ENCODE measurements at regions not wholly inside any gene's neighbourhood (a gene's known extent, or its start where the extent isn't known, plus 50 kb on each side); places are given as distances from the start of the nearest gene placed in this dataset.

- intact Hi-C loops (cut with micrococcal nuclease): no loop called here
These were observed 120.1 kb downstream of the RPS12 start for GRCh38 chr6:132934496-132934895.

GRCh38 chr6:132936646-132937045 lies 122.3 kb downstream of the RPS12 start:
- intact Hi-C loops (cut with micrococcal nuclease): no loop called here

- intact Hi-C loops (cut with micrococcal nuclease): no loop called here
These were observed 123.1 kb downstream of the RPS12 start for GRCh38 chr6:132937466-132937906.

- intact Hi-C loops (cut with micrococcal nuclease): no loop called here
These were observed 134.5 kb downstream of the RPS12 start for GRCh38 chr6:132948889-132949288.

- intact Hi-C loops (cut with micrococcal nuclease): no loop called here
These were observed 136.2 kb downstream of the RPS12 start for GRCh38 chr6:132950566-132950965.

GRCh38 chr6:132952031-132952867 lies 137.9 kb downstream of the RPS12 start:
- intact Hi-C loops (cut with micrococcal nuclease): no loop called here

GRCh38 chr6:132952986-132953385 lies 138.6 kb downstream of the RPS12 start:
- intact Hi-C loops (cut with micrococcal nuclease): no loop called here

GRCh38 chr6:132954222-132954621 lies 139.9 kb downstream of the RPS12 start:
- intact Hi-C loops (cut with micrococcal nuclease): no loop called here

GRCh38 chr6:132954936-132955335 lies 140.6 kb downstream of the RPS12 start:
- intact Hi-C loops (cut with micrococcal nuclease): no loop called here

GRCh38 chr6:132959639-132960326 lies 145.4 kb downstream of the RPS12 start:
- intact Hi-C loops (cut with micrococcal nuclease): loop anchor here (5.0 to 10.0 kb wide), 3 partner anchors 132 to 425 kb away; partner anchors contain the start of gene TAAR9

- intact Hi-C loops (cut with micrococcal nuclease): loop anchor here (5.0 to 10.0 kb wide), 3 partner anchors 133 to 426 kb away; partner anchors contain the start of gene TAAR9
These were observed 146.4 kb downstream of the RPS12 start for GRCh38 chr6:132960720-132961119.

- intact Hi-C loops (cut with micrococcal nuclease): loop anchor here (5.0 to 10.0 kb wide), 3 partner anchors 134 to 426 kb away; partner anchors contain the start of gene TAAR9
These were observed 146.8 kb downstream of the RPS12 start for GRCh38 chr6:132961122-132961521.

- intact Hi-C loops (cut with micrococcal nuclease): loop anchor here (5.0 to 10.0 kb wide), 3 partner anchors 134 to 427 kb away; partner anchors contain the start of gene TAAR9
These were observed 147.2 kb downstream of the RPS12 start for GRCh38 chr6:132961610-132962009.

GRCh38 chr6:132962936-132963868 lies 148.8 kb downstream of the RPS12 start:
- intact Hi-C loops (cut with micrococcal nuclease): loop anchor here (1.0 to 10.0 kb wide), 5 partner anchors 136 to 590 kb away; partner anchors contain the start of gene TAAR9

- intact Hi-C loops (cut with micrococcal nuclease): loop anchor here (5.0 to 10.0 kb wide), 3 partner anchors 137 to 429 kb away; partner anchors contain the start of gene TAAR9
These were observed 149.9 kb downstream of the RPS12 start for GRCh38 chr6:132964101-132964867.

GRCh38 chr6:132964868-132965382 lies 150.6 kb downstream of the RPS12 start:
- intact Hi-C loops (cut with micrococcal nuclease): loop anchor here (5.0 to 10.0 kb wide), 3 partner anchors 138 to 430 kb away; partner anchors contain the start of gene TAAR9

- intact Hi-C loops (cut with micrococcal nuclease): loop anchor here (10.0 kb wide), 1 partner anchor 433 kb away; the partner anchor contains the start of gene TAAR9
These were observed 153.5 kb downstream of the RPS12 start for GRCh38 chr6:132967871-132968270.

- intact Hi-C loops (cut with micrococcal nuclease): loop anchor here (10.0 kb wide), 1 partner anchor 434 kb away; the partner anchor contains the start of gene TAAR9
These were observed 154.1 kb downstream of the RPS12 start for GRCh38 chr6:132968419-132968950.

- intact Hi-C loops (cut with micrococcal nuclease): loop anchor here (10.0 kb wide), 1 partner anchor 434 kb away; the partner anchor contains the start of gene TAAR9
These were observed 154.8 kb downstream of the RPS12 start for GRCh38 chr6:132969196-132969595.

Data from T-helper 2 cell treated with Interferon-gamma antibody and Interleukin-4, amounts not matched to agents 100 ng/mL and 5 ng/mL, for 36 hours (primary cell).